ENCODE measurements at regions not wholly inside any gene's neighbourhood (a gene's known extent, or its start where the extent isn't known, plus 50 kb on each side); places are given as distances from the start of the nearest gene placed in this dataset.

DNA sequence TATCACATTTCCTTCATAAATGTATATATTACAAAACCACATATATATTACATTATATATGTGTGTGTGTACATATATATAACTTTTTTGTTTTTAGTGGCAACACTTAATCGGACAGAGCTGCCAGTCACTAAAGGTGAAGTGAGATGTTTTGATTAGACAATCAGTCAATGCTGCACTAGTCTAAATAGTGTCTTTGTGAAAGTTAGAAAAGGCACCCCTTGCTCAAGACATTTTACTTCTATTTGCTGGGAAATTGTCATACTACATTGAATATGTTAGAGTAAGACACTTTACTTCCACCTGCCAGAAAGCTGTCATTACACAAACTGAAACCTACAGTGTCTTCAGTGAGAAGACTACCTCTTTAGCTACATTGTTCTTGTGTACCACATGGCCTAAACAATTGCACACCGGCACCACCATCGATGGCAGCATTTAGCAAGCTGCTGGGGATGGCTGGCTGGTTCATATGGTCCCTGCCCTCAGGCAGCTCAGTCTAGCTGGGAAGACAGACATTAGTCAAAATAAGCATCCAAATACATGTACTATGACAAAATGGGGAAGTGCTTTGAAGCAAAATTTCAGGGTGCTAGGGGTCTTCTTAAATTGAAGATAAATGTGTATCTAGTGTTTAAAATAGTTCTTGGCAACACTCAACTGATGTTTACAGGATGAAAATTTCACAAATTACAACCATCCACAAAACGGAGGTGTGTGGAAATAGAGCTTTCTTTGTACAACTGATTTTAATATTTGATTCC lies 148.1 kb upstream of the GATB start:
- Histone ChIP-seq H3K36me3 (no peaks in the 10 kb centered on the region), H3K4me3 (no peak overlapping the region), H3K4me1 (no peaks in the 10 kb centered on the region), H3K9me3 (no peaks in the 10 kb centered on the region), H3K27ac (no peak overlapping the region), H3K27me3 (no peaks in the 10 kb centered on the region)
- TF ChIP-seq EP300 (IDR thresholded peaks at IDR 0.05) (no peak), POLR2AphosphoS5 (IDR thresholded peaks at IDR 0.05) (no peak), POLR2A (IDR thresholded peaks at IDR 0.05) (no peak)
- TF ChIP-seq, protein P1, sequence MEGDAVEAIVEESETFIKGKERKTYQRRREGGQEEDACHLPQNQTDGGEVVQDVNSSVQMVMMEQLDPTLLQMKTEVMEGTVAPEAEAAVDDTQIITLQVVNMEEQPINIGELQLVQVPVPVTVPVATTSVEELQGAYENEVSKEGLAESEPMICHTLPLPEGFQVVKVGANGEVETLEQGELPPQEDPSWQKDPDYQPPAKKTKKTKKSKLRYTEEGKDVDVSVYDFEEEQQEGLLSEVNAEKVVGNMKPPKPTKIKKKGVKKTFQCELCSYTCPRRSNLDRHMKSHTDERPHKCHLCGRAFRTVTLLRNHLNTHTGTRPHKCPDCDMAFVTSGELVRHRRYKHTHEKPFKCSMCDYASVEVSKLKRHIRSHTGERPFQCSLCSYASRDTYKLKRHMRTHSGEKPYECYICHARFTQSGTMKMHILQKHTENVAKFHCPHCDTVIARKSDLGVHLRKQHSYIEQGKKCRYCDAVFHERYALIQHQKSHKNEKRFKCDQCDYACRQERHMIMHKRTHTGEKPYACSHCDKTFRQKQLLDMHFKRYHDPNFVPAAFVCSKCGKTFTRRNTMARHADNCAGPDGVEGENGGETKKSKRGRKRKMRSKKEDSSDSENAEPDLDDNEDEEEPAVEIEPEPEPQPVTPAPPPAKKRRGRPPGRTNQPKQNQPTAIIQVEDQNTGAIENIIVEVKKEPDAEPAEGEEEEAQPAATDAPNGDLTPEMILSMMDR (IDR thresholded peaks at IDR 0.05), result no peak
- DNase-seq, result no peak
- WGBS, 2 donors, result 79 to 85% methylated on average over 4 of the region's 4 CpGs
- no peak for ATAC-seq (ENCODE audit: low FRiP score in 2 of 2)

DNA sequence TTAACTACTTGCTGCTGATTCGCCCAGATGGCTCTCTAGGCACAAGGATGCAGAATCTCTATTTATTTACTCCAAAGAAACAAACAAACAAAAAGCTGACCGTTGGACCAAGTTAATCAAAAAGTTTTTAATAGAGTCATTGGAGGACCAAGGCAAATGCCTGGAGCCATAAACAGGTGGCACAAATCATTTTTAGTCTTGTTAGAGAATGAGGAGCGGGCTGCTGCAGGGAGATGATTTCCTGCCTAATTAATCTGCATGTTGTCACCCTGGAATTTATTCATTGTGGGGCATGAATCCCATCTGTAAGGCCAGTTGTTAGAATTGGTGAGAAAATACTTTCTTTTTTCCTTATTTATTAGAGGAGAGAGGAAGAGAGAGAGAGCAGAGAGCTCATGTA lies 147.4 kb upstream of the GATB start:
- ATAC-seq (ENCODE audit: low FRiP score in 2 of 2), result no peak
- no peak overlapping the region for H3K4me3 ChIP-seq
- H3K4me1 ChIP-seq, result no peaks in the 10 kb centered on the region
- H3K36me3 ChIP-seq, result no peaks in the 10 kb centered on the region
- DNase-seq, result no peak
- 53 to 61% methylated on average over 3 of the region's 3 CpGs for WGBS, 2 donors
- H3K9me3 ChIP-seq, result no peaks in the 10 kb centered on the region
- H3K27me3 ChIP-seq, result no peaks in the 10 kb centered on the region
- TF ChIP-seq POLR2AphosphoS5 (IDR thresholded peaks at IDR 0.05) (no peak), EP300 (IDR thresholded peaks at IDR 0.05) (no peak), POLR2A (IDR thresholded peaks at IDR 0.05) (no peak)
- TF ChIP-seq, protein P1 (IDR thresholded peaks at IDR 0.05), result no peak
- H3K27ac ChIP-seq, result no peak overlapping the region

DNA sequence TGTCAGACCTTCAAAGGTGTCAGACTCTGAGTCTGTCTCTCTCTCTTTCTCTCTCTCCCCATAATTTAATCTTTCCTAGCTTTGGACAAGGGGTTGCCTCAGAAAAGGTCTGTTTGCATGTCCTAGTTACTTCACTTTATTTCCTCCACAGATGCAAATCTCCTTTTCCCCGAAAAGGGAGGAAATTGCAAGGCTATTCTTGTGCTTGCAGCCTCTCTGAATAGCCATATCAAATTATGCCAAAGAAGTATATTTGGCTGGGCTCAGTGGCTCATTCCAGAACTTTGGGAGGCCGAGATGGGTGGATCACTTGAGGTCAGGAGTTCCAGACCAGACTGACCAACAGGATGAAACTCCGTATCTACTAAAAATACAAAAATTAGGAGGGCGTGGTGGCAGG lies 145.6 kb upstream of the GATB start:
- DNase-seq (no peak), ATAC-seq (ENCODE audit: low FRiP score in 2 of 2) (no peak)
- H3K4me3 ChIP-seq, result no peak overlapping the region
- H3K36me3 ChIP-seq, result no peaks in the 10 kb centered on the region
- peaks cover 0 to 10% (median 3%) of the 10 kb centered on the region in 4 donors for H3K9me3 ChIP-seq
- TF ChIP-seq, protein P1 (IDR thresholded peaks at IDR 0.05), result no peak
- no peak for TF ChIP-seq EP300 (IDR thresholded peaks at IDR 0.05)
- TF ChIP-seq POLR2A (IDR thresholded peaks at IDR 0.05), result no peak
- TF ChIP-seq POLR2AphosphoS5 (IDR thresholded peaks at IDR 0.05), result no peak
- no peaks in the 10 kb centered on the region for H3K4me1 ChIP-seq
- no peaks in the 10 kb centered on the region for H3K27me3 ChIP-seq
- H3K27ac ChIP-seq, result no peak overlapping the region
- 70 to 74% methylated on average over 4 of the region's 4 CpGs for WGBS, 2 donors

DNA sequence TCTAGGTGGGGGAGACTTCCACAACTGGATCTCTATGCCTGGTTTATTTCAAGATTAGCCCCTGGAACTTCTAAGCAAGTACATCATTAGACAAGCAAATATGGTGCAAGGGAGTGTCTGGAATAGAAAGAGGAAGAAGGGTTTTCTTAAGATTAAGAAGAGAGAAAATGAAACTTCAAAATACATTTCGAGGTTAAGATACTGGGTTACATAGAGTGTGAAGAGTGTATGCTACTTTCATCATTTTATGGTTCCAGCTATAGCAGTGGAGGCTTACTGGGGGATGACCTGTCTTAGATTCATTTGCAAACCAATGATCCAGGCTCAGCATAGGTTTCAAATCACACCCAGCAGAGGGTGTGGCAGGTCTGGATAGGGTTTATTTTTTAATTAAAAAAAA lies 144.4 kb upstream of the GATB start:
- Histone ChIP-seq H3K9me3 (peaks cover 0 to 10% (median 3%) of the 10 kb centered on the region in 4 donors), H3K4me1 (no peaks in the 10 kb centered on the region), H3K27me3 (no peaks in the 10 kb centered on the region), H3K27ac (no peak overlapping the region), H3K4me3 (no peak overlapping the region), H3K36me3 (no peaks in the 10 kb centered on the region)
- DNase-seq (no peak), ATAC-seq (ENCODE audit: low FRiP score in 2 of 2) (no peak)
- 63 to 64% methylated on average over 1 of the region's 1 CpG for WGBS, 2 donors
- TF ChIP-seq POLR2A (IDR thresholded peaks at IDR 0.05) (no peak), POLR2AphosphoS5 (IDR thresholded peaks at IDR 0.05) (no peak), EP300 (IDR thresholded peaks at IDR 0.05) (no peak)
- TF ChIP-seq, protein P1 (IDR thresholded peaks at IDR 0.05), result no peak

DNA sequence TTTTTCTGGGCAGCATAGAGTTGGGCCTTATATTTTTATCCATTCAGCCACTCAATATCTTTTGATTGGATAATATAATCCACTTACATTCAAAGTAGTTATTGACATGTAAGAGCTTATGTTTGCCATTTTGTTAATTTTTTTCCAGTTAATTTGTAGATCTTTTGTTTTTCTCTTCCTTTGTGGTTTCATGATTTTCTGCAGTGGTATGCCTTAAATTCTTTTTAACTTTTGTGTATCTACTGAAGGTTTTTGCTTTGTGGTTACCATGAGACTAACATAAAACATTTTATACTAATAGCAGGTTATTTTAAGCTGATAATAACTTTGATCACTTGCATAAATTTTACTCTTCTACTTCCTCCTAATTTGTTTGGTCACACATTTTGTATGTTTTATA lies 140.8 kb upstream of the GATB start:
- H3K9me3 ChIP-seq, result peaks cover 0 to 10% (median 3%) of the 10 kb centered on the region in 4 donors
- no peaks in the 10 kb centered on the region for H3K36me3 ChIP-seq
- H3K27ac ChIP-seq, result no peak overlapping the region
- H3K27me3 ChIP-seq, result no peaks in the 10 kb centered on the region
- DNase-seq (no peak), ATAC-seq (ENCODE audit: low FRiP score in 2 of 2) (no peak)
- H3K4me3 ChIP-seq, result no peak overlapping the region
- no peaks in the 10 kb centered on the region for H3K4me1 ChIP-seq
- TF ChIP-seq POLR2A (IDR thresholded peaks at IDR 0.05) (no peak), EP300 (IDR thresholded peaks at IDR 0.05) (no peak), POLR2AphosphoS5 (IDR thresholded peaks at IDR 0.05) (no peak)
- TF ChIP-seq, protein P1 (IDR thresholded peaks at IDR 0.05), result no peak

Measured in upper lobe of left lung (tissue), 6 donors.